Progenitor cell of endocrine pancreas (in vitro differentiated cells): ENCODE measurements at regions not wholly inside any gene's neighbourhood (a gene's known extent, or its start where the extent isn't known, plus 50 kb on each side); places are given as distances from the start of the nearest gene placed in this dataset.

Source experiments
- DNase-seq: peaks from one replicate; pipeline ENCODE4 v3.0.0; 2021; ENCODE audit warnings: low spot score; ENCODE audit not compliant: unreplicated experiment
- H3K27ac Mint-ChIP-seq: 2 replicates; pipeline ENCODE4 v1.8.0; 2021; ENCODE audit warnings: mild to moderate bottlenecking, moderate library complexity, mixed read lengths
- H3K27me3 Mint-ChIP-seq: 2 replicates; pipeline ENCODE4 v1.8.0; 2021; ENCODE audit warnings: mixed read lengths
- H3K36me3 Mint-ChIP-seq: 2 replicates; pipeline ENCODE4 v1.8.0; 2022; ENCODE audit warnings: mixed read lengths; ENCODE audit not compliant: insufficient read depth
- H3K4me1 Mint-ChIP-seq: 2 replicates; pipeline ENCODE4 v1.8.0; 2021; ENCODE audit warnings: low read depth, mixed read lengths
- H3K4me3 Mint-ChIP-seq: 2 replicates; pipeline ENCODE4 v1.8.0; 2021; ENCODE audit warnings: low read depth, mild to moderate bottlenecking, moderate library complexity, mixed read lengths
- H3K9me3 Mint-ChIP-seq: 2 replicates; pipeline ENCODE4 v1.8.0; 2021; ENCODE audit warnings: low read depth, mixed read lengths
- CTCF ChIP-seq: fragments of 200-600 bp; sonication (generic); IDR thresholded peaks from one replicate; pipeline ENCODE4 v1.5.0; 2021; ENCODE audit warnings: antibody characterized with exemption, mild to moderate bottlenecking; ENCODE audit not compliant: unreplicated experiment

GRCh38 chr19:30266687-30267086 lies 105.5 kb upstream of the ZNF536 start:
- H3K36me3 Mint-ChIP-seq: no peaks in the 10 kb centered on the region

GRCh38 chr19:30267332-30267731 lies 104.9 kb upstream of the ZNF536 start:
- TF ChIP-seq CTCF: no peak
- Mint-ChIP-seq H3K4me3 (no peak overlapping the region), H3K27me3 (peaks cover 44% of the 10 kb centered on the region), H3K9me3 (peaks cover under 1% of the 10 kb centered on the region), H3K36me3 (no peaks in the 10 kb centered on the region), H3K27ac (no peak overlapping the region), H3K4me1 (peaks cover 11% of the 10 kb centered on the region)
- no peak for DNase-seq

More at GRCh38 chr19:30266687-30267086, 105.5 kb upstream of the ZNF536 start:
- Mint-ChIP-seq H3K27me3 (peaks cover 44% of the 10 kb centered on the region), H3K4me3 (no peak overlapping the region), H3K27ac (no peak overlapping the region), H3K4me1 (peaks cover 11% of the 10 kb centered on the region), H3K9me3 (no peaks in the 10 kb centered on the region)
- DNase-seq: no peak
- TF ChIP-seq CTCF: no peak

GRCh38 chr19:30268601-30269000 lies 103.6 kb upstream of the ZNF536 start:
- Mint-ChIP-seq H3K9me3 (peaks cover 10% of the 10 kb centered on the region), H3K36me3 (peaks cover 5% of the 10 kb centered on the region), H3K4me1 (peaks cover 9% of the 10 kb centered on the region), H3K4me3 (no peak overlapping the region), H3K27ac (no peak overlapping the region), H3K27me3 (peaks cover 34% of the 10 kb centered on the region)
- no peak for DNase-seq
- no peak for TF ChIP-seq CTCF

- H3K4me3 Mint-ChIP-seq: no peak overlapping the region
- H3K4me1 Mint-ChIP-seq: peaks cover 5% of the 10 kb centered on the region
- peaks cover 5% of the 10 kb centered on the region for H3K36me3 Mint-ChIP-seq
- peaks cover 11% of the 10 kb centered on the region for H3K9me3 Mint-ChIP-seq
- H3K27ac Mint-ChIP-seq: no peak overlapping the region
- TF ChIP-seq CTCF: no peak
- no peak for DNase-seq
- peaks cover 28% of the 10 kb centered on the region for H3K27me3 Mint-ChIP-seq
Observed at GRCh38 chr19:30269638-30270037, 102.5 kb upstream of the ZNF536 start.

GRCh38 chr19:30271816-30272215 lies 100.4 kb upstream of the ZNF536 start:
- Mint-ChIP-seq H3K4me1 (peaks cover 8% of the 10 kb centered on the region), H3K27me3 (peaks cover 16% of the 10 kb centered on the region), H3K36me3 (peaks cover 5% of the 10 kb centered on the region), H3K4me3 (no peak overlapping the region), H3K27ac (no peak overlapping the region), H3K9me3 (peaks cover 11% of the 10 kb centered on the region)
- no peak for DNase-seq
- TF ChIP-seq CTCF: no peak
